Omental fat pad (tissue), 3 donors: ENCODE measurements at regions not wholly inside any gene's neighbourhood (a gene's known extent, or its start where the extent isn't known, plus 50 kb on each side); places are given as distances from the start of the nearest gene placed in this dataset.
"Not testable (repeated sequence)": the region's sequence is repeated elsewhere in the genome, so short reads cannot be mapped to it uniquely, and the experiment has no call there.

Source experiments
- ATAC-seq: fragments of 150-250 bp; one replicate; pipeline ENCODE4 v1.9.1; 2016; ENCODE audit warnings: mild to moderate bottlenecking, moderate library complexity; ENCODE audit not compliant: low FRiP score
- DNase-seq: peaks from one replicate; pipeline ENCODE4 v3.0.0-alpha.2; 2019; ENCODE audit warnings: low spot score
- TF ChIP-seq, protein P1 (sequence below), 3 donors: fragments of 450-650 bp; IDR thresholded peaks; one replicate each; pipeline ENCODE4 v1.5.1; 2016 to 2017; ENCODE audit warnings: antibody characterized with exemption in 3 of 3, mild to moderate bottlenecking in 3 of 3, moderate library complexity in 2 of 3

DNA sequence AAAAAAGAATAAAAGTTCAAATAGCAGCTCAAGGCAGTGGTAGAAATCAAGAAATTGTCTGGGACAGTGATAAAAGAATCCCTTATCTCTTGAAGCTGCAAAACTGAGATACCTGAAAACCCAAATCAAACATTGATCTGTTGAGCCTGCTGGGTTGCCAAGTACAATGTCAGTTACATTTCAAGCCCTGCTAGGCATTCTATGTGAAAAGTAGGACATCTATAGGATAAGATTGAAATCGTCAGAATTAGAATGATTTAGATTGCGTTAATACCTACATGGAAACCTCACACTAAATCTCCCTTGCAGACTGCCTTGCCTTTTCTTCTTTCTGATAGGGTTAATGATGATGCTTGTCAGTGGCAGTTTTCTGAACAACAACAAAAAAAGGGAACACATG, 1684.4 kb upstream of the B3GALT2 start:
- DNase-seq: no peak
- TF ChIP-seq, protein P1, sequence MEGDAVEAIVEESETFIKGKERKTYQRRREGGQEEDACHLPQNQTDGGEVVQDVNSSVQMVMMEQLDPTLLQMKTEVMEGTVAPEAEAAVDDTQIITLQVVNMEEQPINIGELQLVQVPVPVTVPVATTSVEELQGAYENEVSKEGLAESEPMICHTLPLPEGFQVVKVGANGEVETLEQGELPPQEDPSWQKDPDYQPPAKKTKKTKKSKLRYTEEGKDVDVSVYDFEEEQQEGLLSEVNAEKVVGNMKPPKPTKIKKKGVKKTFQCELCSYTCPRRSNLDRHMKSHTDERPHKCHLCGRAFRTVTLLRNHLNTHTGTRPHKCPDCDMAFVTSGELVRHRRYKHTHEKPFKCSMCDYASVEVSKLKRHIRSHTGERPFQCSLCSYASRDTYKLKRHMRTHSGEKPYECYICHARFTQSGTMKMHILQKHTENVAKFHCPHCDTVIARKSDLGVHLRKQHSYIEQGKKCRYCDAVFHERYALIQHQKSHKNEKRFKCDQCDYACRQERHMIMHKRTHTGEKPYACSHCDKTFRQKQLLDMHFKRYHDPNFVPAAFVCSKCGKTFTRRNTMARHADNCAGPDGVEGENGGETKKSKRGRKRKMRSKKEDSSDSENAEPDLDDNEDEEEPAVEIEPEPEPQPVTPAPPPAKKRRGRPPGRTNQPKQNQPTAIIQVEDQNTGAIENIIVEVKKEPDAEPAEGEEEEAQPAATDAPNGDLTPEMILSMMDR (IDR thresholded peaks at IDR 0.05): no peak
- no peak for ATAC-seq

DNA sequence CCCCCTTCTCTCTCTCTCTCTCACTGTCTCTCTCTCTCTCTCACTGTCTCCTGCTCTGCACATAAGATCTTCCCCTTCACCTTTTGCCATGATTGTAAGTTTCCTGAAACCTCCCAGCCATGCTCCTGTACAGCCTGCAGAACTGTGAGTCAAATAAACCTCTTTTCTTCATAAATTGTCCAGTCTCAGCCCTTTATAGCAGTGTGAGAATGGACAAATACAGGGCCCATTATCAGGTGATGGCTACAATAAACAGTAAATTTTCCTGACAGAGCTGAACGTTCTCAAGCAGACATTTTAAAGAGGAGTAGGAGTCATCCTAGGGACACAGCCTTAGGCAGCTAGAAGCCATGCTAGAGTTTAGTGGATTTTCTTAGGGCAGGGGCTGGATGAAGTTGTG, 1679.7 kb upstream of the B3GALT2 start:
- no peak for DNase-seq
- no peak for ATAC-seq
- TF ChIP-seq, protein P1 (IDR thresholded peaks at IDR 0.05): no peak

DNA sequence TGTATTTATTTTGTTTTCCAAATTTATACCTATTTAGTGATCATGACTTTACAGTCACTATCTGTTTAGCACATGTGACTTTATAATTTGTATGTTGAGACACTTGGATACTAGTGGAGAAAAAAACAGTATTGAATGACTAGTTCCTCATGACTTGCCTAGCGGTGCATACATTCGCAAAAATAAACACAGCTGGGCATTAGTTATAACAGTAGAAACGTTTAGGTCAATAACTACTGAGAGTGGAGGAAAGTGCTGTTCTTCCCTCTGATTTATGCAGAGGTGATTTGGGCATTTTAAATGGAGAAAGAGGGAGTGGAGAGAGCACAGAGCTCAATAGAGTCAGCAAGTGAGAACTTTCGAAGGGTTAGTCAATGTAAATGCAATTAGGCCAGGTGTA, 1679.0 kb upstream of the B3GALT2 start:
- TF ChIP-seq, protein P1 (IDR thresholded peaks at IDR 0.05): no peak
- DNase-seq (no peak), ATAC-seq (no peak)

DNA sequence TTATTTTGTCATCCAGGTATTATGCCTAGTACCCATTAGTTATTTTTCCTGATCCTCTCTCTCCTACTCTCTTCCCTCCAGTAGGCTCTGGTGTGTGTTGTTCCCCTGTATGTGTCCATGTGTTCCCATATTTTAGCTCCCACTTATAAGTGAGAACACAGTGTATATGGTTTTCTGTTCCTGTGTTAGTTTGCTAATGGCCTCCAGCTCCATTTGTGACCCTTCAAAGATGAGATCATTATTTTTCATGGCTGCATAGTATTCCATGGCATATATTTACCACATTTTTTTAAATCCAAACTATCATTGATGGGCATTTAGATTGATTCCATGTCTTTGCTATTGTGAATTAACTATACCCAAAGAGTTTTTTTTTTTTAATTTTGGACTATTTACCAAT, 1675.7 kb upstream of the B3GALT2 start:
- DNase-seq (no peak), ATAC-seq (no peak)
- TF ChIP-seq, protein P1 (IDR thresholded peaks at IDR 0.05): no peak

DNA sequence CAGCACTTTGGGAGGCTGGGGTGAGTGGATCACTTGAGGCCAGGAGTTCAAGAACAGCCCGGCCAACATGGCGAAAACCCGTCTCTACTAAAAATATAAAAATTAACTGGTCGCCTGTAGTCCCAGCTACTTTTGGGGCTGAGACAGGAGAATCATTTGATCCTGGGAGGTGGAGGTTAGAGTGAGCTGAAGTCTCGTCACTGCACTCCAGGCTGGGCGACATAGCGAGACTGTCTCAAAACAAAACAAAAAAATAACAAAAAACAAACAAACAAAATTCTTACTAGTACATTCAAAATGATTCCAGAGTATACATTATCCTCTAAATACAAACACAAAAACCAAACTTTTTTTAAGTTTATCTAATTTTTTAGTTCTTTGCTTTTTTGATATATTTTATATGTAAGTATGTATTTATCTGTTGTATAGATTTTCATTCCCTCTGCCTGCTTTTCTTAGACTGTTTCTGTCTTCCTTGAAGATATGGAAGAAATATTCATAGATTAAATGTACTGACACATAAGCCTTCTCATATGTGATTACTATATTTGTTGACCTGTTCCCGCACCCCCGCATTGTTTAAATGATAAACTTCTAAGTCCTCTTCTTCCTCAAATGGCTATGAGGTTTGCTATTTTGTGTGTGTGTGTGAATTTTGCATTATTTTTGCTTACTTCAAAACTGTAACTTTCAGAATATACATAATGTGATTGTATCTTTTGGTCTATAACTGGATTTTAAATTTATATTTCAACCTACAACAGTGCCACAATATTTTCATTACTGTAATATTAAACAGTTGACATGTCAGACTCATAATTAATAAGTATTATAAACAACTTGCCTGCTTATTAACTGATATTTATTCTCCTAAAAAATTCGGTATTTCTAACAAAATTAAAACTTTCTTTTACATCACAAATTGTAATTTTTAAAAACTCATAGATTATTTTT, 1674.1 kb upstream of the B3GALT2 start:
- TF ChIP-seq, protein P1 (IDR thresholded peaks at IDR 0.05): no peak
- ATAC-seq: no peak
- DNase-seq: no peak

DNA sequence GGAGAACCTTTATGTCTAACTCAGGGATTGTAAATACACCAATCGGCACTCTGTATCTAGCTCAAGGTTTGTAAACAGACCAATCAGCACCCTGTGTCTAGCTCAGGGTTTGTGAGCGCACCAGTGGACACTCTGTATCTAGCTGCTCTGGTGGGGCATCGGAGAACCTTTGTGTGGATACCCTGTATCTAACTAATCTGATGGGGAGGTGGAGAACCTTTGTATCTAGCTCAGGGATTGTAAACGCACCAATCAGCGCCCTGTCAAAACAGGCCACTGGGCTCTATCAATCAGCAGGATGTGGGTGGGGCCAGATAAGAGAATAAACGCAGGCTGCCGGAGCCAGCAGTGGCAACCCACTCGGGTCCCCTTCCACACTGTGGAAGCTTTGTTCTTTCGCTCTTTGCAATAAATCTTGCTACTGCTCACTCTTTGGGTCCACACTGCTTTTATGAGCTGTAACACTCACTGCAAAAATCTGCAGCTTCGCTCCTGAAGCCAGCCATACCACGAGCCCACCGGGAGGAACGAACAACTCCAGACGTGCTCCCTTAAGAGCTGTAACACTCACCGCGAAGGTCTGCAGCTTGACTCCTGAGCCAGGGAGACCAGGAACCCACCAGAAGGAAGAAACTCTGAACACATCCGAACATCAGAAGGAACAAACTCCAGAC, 1673.2 kb upstream of the B3GALT2 start:
- not testable (repeated sequence) for ATAC-seq

DNA sequence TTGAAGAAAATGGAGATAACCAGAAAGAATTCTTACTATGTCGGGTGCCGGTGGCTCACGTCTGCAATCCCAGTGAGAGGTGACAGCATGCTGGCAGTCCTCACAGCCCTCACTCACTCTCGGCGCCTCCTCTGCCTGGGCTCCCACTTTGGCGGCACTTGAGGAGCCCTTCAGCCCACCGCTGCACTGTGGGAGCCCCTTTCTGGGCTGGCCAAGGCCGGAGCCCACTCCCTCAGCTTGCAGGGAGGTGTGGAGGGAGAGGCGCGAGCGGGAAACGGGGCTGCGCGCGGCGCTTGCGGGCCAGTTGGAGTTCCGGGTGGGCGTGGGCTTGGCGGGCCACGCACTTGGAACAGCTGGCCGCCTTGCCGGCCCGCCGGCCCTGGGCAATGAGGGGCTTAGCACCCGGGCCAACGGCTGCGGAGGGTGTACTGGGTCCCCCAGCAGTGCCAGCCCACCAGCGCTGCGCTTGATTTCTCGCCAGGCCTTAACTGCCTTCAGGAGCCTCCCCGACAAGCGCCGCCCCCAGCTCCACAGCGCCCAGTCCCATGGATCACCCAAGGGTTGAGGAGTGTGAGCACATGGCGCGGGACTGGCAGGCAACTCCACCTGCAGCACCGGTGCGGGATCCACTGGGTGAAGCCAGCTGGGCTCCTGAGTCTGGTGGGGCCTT, 1672.5 kb upstream of the B3GALT2 start:
- ATAC-seq: not testable (repeated sequence)

More for the DNA sequence above, 1673.2 kb upstream of the B3GALT2 start:
- DNase-seq: not testable (repeated sequence)

More for the DNA sequence above, 1672.5 kb upstream of the B3GALT2 start:
- not testable (repeated sequence) for DNase-seq
